Loucy (cell line): ENCODE measurements at regions not wholly inside any gene's neighbourhood (a gene's known extent, or its start where the extent isn't known, plus 50 kb on each side); places are given as distances from the start of the nearest gene placed in this dataset.

ENCODE experiments used
- EZH2phosphoT487 ChIP-seq: fragments of 200-600 bp; IDR thresholded peaks from 2 replicates; pipeline ENCODE4 v1.6.1; 2018; ENCODE audit warnings: antibody characterized with exemption, mild to moderate bottlenecking, moderate library complexity, borderline replicate concordance
- TF ChIP-seq, protein P1 (sequence below): fragments of 200-600 bp; sonication (generic); conservative IDR thresholded peaks from 2 replicates; pipeline ENCODE4 v1.5.1; 2014; ENCODE audit warnings: mild to moderate bottlenecking, antibody characterized with exemption, low read length

DNA sequence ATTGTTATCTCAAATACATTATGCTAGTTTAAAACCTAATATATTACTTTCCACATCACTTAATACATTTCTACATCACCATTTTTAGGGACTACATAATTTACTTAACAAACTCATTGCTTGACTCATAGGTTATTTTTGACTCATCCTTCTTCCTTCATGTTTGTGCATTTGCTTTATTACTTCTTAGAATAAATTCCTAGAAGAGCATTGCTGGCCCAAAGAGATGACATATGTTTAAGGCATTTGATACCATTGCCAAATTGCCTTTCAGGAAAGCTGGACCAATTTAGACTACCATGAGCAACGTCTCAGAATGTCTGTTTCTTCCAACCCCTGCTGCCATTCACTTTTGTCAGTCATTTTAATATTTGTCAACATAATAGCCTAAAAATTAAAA is 905.8 kb downstream of the IGSF11 start:
- TF ChIP-seq, protein P1, sequence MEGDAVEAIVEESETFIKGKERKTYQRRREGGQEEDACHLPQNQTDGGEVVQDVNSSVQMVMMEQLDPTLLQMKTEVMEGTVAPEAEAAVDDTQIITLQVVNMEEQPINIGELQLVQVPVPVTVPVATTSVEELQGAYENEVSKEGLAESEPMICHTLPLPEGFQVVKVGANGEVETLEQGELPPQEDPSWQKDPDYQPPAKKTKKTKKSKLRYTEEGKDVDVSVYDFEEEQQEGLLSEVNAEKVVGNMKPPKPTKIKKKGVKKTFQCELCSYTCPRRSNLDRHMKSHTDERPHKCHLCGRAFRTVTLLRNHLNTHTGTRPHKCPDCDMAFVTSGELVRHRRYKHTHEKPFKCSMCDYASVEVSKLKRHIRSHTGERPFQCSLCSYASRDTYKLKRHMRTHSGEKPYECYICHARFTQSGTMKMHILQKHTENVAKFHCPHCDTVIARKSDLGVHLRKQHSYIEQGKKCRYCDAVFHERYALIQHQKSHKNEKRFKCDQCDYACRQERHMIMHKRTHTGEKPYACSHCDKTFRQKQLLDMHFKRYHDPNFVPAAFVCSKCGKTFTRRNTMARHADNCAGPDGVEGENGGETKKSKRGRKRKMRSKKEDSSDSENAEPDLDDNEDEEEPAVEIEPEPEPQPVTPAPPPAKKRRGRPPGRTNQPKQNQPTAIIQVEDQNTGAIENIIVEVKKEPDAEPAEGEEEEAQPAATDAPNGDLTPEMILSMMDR = no peak
- TF ChIP-seq EZH2phosphoT487 = no peak
